ENCODE measurements at regions not wholly inside any gene's neighbourhood (a gene's known extent, or its start where the extent isn't known, plus 50 kb on each side); places are given as distances from the start of the nearest gene placed in this dataset.

GRCh38 chr18:38586327-38586726, 1020.7 kb upstream of the CELF4 start:
- no peak for TF ChIP-seq CTCF (IDR thresholded peaks at IDR 0.05; ENCODE audit: insufficient read depth, low read length, poor library complexity, severe bottlenecking)
- Histone ChIP-seq H3K4me3 (ENCODE audit: low read depth, low read length) (no peak overlapping the region), H3K36me3 (ENCODE audit: control insufficient read depth, insufficient read depth, low read length) (no peaks in the 10 kb centered on the region), H3K27me3 (ENCODE audit: control insufficient read depth, insufficient read depth, low read length) (no peaks in the 10 kb centered on the region)
- DNase-seq (ENCODE audit: low read depth), result no peak

- H3K4me3 ChIP-seq (ENCODE audit: low read depth, low read length), result no peak overlapping the region
- H3K36me3 ChIP-seq (ENCODE audit: control insufficient read depth, insufficient read depth, low read length), result no peaks in the 10 kb centered on the region
- no peak for DNase-seq (ENCODE audit: low read depth)
- no peak for TF ChIP-seq CTCF (IDR thresholded peaks at IDR 0.05; ENCODE audit: insufficient read depth, low read length, poor library complexity, severe bottlenecking)
- no peaks in the 10 kb centered on the region for H3K27me3 ChIP-seq (ENCODE audit: control insufficient read depth, insufficient read depth, low read length)
Observed at GRCh38 chr18:38579764-38580163, 1014.2 kb upstream of the CELF4 start.

DNA sequence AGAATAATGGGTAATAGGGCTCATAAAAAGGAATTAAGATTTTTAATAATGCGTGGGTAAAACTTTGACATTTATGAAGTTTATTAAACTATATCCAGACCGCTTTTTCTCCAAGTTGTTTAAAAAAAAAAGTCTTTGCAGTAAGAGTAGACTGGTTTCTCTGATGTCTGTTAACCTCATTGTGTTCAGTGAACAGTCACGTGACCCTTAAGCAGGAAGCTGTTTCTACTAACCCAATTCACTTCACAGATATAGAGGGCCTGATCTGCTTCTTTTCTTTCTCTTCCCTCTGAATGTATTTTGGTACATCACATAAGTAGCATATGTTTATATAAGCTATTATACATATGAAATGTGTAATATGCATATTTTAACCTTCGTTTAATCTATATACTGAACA, 1011.3 kb upstream of the CELF4 start:
- no peak overlapping the region for H3K4me3 ChIP-seq (ENCODE audit: low read depth, low read length)
- no peaks in the 10 kb centered on the region for H3K27me3 ChIP-seq (ENCODE audit: control insufficient read depth, insufficient read depth, low read length)
- TF ChIP-seq CTCF (IDR thresholded peaks at IDR 0.05; ENCODE audit: insufficient read depth, low read length, poor library complexity, severe bottlenecking), result no peak
- no peak for DNase-seq (ENCODE audit: low read depth)
- no peaks in the 10 kb centered on the region for H3K36me3 ChIP-seq (ENCODE audit: control insufficient read depth, insufficient read depth, low read length)

DNA sequence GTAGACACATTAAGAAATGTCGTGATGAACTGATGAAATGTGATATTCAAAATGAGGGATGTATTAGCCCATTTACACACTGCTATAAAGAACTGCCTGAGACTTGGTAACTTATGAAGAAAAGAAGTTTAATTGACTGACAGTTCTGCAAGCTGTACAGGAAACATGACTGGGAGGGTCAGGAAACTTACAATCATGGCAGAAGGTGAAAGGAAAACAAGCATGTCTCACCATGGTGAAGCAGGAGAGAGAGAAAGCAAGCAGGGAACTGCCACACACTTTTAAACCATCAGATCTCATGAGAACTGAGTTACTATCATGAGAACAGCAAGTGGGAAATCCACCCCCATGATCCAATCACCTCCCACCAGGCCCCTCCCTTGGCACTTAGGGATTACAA, 1010.8 kb upstream of the CELF4 start:
- no peak for TF ChIP-seq CTCF (IDR thresholded peaks at IDR 0.05; ENCODE audit: insufficient read depth, low read length, poor library complexity, severe bottlenecking)
- DNase-seq (ENCODE audit: low read depth), result no peak
- Histone ChIP-seq H3K27me3 (ENCODE audit: control insufficient read depth, insufficient read depth, low read length) (no peaks in the 10 kb centered on the region), H3K4me3 (ENCODE audit: low read depth, low read length) (no peak overlapping the region), H3K36me3 (ENCODE audit: control insufficient read depth, insufficient read depth, low read length) (no peaks in the 10 kb centered on the region)

DNA sequence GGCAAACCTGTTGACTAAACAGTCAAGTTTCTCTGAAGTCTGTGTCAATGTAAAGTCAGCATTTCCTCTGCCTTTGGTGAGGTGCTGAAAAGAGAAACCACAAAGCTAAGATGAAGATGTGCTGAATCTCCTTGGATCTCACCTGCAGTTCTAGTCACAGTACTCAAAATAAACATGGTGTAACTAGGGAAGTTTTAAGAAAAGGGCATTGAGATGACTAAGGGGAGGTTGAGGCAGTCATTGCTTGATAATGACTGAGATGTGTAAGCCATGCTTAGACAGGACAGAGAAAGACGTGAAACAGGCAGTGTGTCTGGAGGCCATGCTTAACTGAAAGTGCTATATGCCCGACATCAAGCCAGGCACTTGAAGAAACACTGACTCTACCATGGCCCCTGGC, 1010.0 kb upstream of the CELF4 start:
- DNase-seq (ENCODE audit: low read depth), result no peak
- no peak for TF ChIP-seq CTCF (IDR thresholded peaks at IDR 0.05; ENCODE audit: insufficient read depth, low read length, poor library complexity, severe bottlenecking)
- H3K4me3 ChIP-seq (ENCODE audit: low read depth, low read length), result no peak overlapping the region
- H3K27me3 ChIP-seq (ENCODE audit: control insufficient read depth, insufficient read depth, low read length), result no peaks in the 10 kb centered on the region
- no peaks in the 10 kb centered on the region for H3K36me3 ChIP-seq (ENCODE audit: control insufficient read depth, insufficient read depth, low read length)

- H3K27me3 ChIP-seq (ENCODE audit: control insufficient read depth, insufficient read depth, low read length), result no peaks in the 10 kb centered on the region
- no peak overlapping the region for H3K4me3 ChIP-seq (ENCODE audit: low read depth, low read length)
- DNase-seq (ENCODE audit: low read depth), result no peak
- no peaks in the 10 kb centered on the region for H3K36me3 ChIP-seq (ENCODE audit: control insufficient read depth, insufficient read depth, low read length)
- no peak for TF ChIP-seq CTCF (IDR thresholded peaks at IDR 0.05; ENCODE audit: insufficient read depth, low read length, poor library complexity, severe bottlenecking)
Observed at GRCh38 chr18:38575023-38575422, 1009.4 kb upstream of the CELF4 start.

Measured in kidney epithelial cell (primary cell).